ENCODE measurements at regions not wholly inside any gene's neighbourhood (a gene's known extent, or its start where the extent isn't known, plus 50 kb on each side); places are given as distances from the start of the nearest gene placed in this dataset.

- Histone ChIP-seq H3K4me1 (ENCODE audit: control insufficient read depth, insufficient read depth, low read length) (no peaks in the 10 kb centered on the region), H3K36me3 (ENCODE audit: control insufficient read depth, insufficient read depth, low read length) (no peaks in the 10 kb centered on the region)
- 90 to 93% methylated on average over 12 to 17 of the region's 17 CpGs for WGBS, 2 experiments (ENCODE audit: insufficient coverage in 1 of 2, insufficient read length in 1 of 2)
These were observed 73.1 kb downstream of the IRF8 start for GRCh38 chr16:85971902-85972638.

GRCh38 chr16:85974428-85975375, 75.7 kb downstream of the IRF8 start:
- no peaks in the 10 kb centered on the region for H3K4me1 Mint-ChIP-seq
- WGBS, 2 experiments (ENCODE audit: insufficient coverage in 1 of 2, insufficient read length in 1 of 2): 89 to 91% methylated on average over 10 to 13 of the region's 13 CpGs
- Histone ChIP-seq H3K4me3 (ENCODE audit: low read length) (no peak overlapping the region), H3K27me3 (ENCODE audit: control insufficient read depth, insufficient read depth, low read length, poor library complexity, severe bottlenecking) (no peaks in the 10 kb centered on the region), H3K36me3 (ENCODE audit: control insufficient read depth, insufficient read depth, low read length) (no peaks in the 10 kb centered on the region), H3K9ac (ENCODE audit: extremely low read depth, low read length, poor library complexity, severe bottlenecking) (no peak overlapping the region), H3K9me3 (ENCODE audit: control insufficient read depth, low read length) (no peaks in the 10 kb centered on the region), H3K4me1 (ENCODE audit: control insufficient read depth, insufficient read depth, low read length) (no peaks in the 10 kb centered on the region), H3K27ac (ENCODE audit: low read depth, low read length) (no peak overlapping the region)
- no peak overlapping the region for H3K27ac Mint-ChIP-seq
- DNase-seq: no peak
- TF ChIP-seq CTCF (conservative IDR thresholded peaks at IDR 0.05): no peak
- H3K4me3 Mint-ChIP-seq: no peak overlapping the region
- peaks cover 10% of the 10 kb centered on the region for H3K9me3 Mint-ChIP-seq
- H3K36me3 Mint-ChIP-seq (ENCODE audit: low read depth): no peaks in the 10 kb centered on the region
- H3K27me3 Mint-ChIP-seq (ENCODE audit: insufficient read depth): no peaks in the 10 kb centered on the region

More at GRCh38 chr16:85971902-85972638, 73.1 kb downstream of the IRF8 start:
- H3K36me3 Mint-ChIP-seq (ENCODE audit: low read depth): no peaks in the 10 kb centered on the region
- H3K4me3 ChIP-seq (ENCODE audit: low read length): no peak overlapping the region
- H3K27ac Mint-ChIP-seq: no peak overlapping the region
- no peak overlapping the region for H3K4me3 Mint-ChIP-seq
- peaks cover 10% of the 10 kb centered on the region for H3K9me3 Mint-ChIP-seq
- H3K27me3 Mint-ChIP-seq (ENCODE audit: insufficient read depth): peaks cover 9% of the 10 kb centered on the region
- no peaks in the 10 kb centered on the region for H3K27me3 ChIP-seq (ENCODE audit: control insufficient read depth, insufficient read depth, low read length, poor library complexity, severe bottlenecking)
- DNase-seq: no peak
- H3K9me3 ChIP-seq (ENCODE audit: control insufficient read depth, low read length): no peaks in the 10 kb centered on the region
- TF ChIP-seq CTCF (conservative IDR thresholded peaks at IDR 0.05): no peak
- peaks cover 7% of the 10 kb centered on the region for H3K4me1 Mint-ChIP-seq
- no peak overlapping the region for H3K9ac ChIP-seq (ENCODE audit: extremely low read depth, low read length, poor library complexity, severe bottlenecking)
- H3K27ac ChIP-seq (ENCODE audit: low read depth, low read length): no peak overlapping the region

GRCh38 chr16:85975451-85975981, 76.6 kb downstream of the IRF8 start:
- Histone ChIP-seq H3K4me3 (ENCODE audit: low read length) (no peak overlapping the region), H3K4me1 (ENCODE audit: control insufficient read depth, insufficient read depth, low read length) (no peaks in the 10 kb centered on the region), H3K27me3 (ENCODE audit: control insufficient read depth, insufficient read depth, low read length, poor library complexity, severe bottlenecking) (no peaks in the 10 kb centered on the region), H3K36me3 (ENCODE audit: control insufficient read depth, insufficient read depth, low read length) (no peaks in the 10 kb centered on the region), H3K9me3 (ENCODE audit: control insufficient read depth, low read length) (no peaks in the 10 kb centered on the region), H3K9ac (ENCODE audit: extremely low read depth, low read length, poor library complexity, severe bottlenecking) (no peak overlapping the region), H3K27ac (ENCODE audit: low read depth, low read length) (no peak overlapping the region)
- Mint-ChIP-seq H3K27me3 (ENCODE audit: insufficient read depth) (no peaks in the 10 kb centered on the region), H3K4me1 (no peaks in the 10 kb centered on the region), H3K4me3 (no peak overlapping the region), H3K27ac (no peak overlapping the region), H3K9me3 (peaks cover 10% of the 10 kb centered on the region), H3K36me3 (ENCODE audit: low read depth) (no peaks in the 10 kb centered on the region)
- no peak for TF ChIP-seq CTCF (conservative IDR thresholded peaks at IDR 0.05)
- DNase-seq: no peak
- WGBS, 2 experiments (ENCODE audit: insufficient coverage in 1 of 2, insufficient read length in 1 of 2): 75 to 76% methylated on average over 2 to 7 of the region's 7 CpGs

Measured in endodermal cell (in vitro differentiated cells).